Stimulated activated memory B cell treated with anti-CD40 and anti-IgM and Interleukin-4, amounts not matched to agents 10 μg/mL and 1 μg/mL and 100 μg/mL, for 72 hours (primary cell): ENCODE measurements at regions not wholly inside any gene's neighbourhood (a gene's known extent, or its start where the extent isn't known, plus 50 kb on each side); places are given as distances from the start of the nearest gene placed in this dataset.

ENCODE experiments used
- ATAC-seq: fragments of 150-1000 bp; cut with Tn5 transposase; 2 replicates; pipeline ENCODE4 v1.10.0; 2021
- H3K27ac Mint-ChIP-seq: one replicate; pipeline ENCODE4 v1.8.0; 2022; ENCODE audit warnings: mild to moderate bottlenecking, mixed read lengths
- H3K27me3 Mint-ChIP-seq: one replicate; pipeline ENCODE4 v1.8.0; 2022; ENCODE audit warnings: mixed read lengths
- H3K36me3 Mint-ChIP-seq: one replicate; pipeline ENCODE4 v1.8.0; 2022; ENCODE audit warnings: mixed read lengths
- H3K4me1 Mint-ChIP-seq: one replicate; pipeline ENCODE4 v1.8.0; 2022; ENCODE audit warnings: mixed read lengths
- H3K4me3 Mint-ChIP-seq: one replicate; pipeline ENCODE4 v1.8.0; 2022; ENCODE audit warnings: mild to moderate bottlenecking, moderate library complexity, mixed read lengths
- H3K9me3 Mint-ChIP-seq: one replicate; pipeline ENCODE4 v1.8.0; 2022; ENCODE audit warnings: mixed read lengths

DNA sequence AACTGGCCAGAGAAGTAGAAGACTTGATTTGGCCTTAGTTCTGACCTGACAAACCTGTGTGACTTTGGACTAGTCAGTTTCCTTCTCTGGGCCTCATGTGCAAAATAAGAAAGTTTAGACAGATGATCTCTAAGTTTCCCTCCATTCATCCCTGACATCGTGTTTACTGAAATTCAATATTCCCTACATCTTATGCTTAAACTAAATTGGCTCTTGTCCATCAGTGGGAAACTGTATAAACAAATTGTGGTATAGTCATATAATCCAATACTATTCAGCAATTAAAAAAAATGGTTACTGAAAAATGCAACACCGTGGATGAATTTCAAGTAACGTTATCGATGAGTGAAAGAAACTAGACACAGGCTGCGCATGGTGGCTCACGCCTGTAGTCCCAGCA lies 64.4 kb upstream of the HRH1 start:
- no peaks in the 10 kb centered on the region for H3K9me3 Mint-ChIP-seq
- no peak for ATAC-seq
- peaks cover 15% of the 10 kb centered on the region for H3K27me3 Mint-ChIP-seq
- no peak overlapping the region for H3K27ac Mint-ChIP-seq
- H3K36me3 Mint-ChIP-seq, result no peaks in the 10 kb centered on the region
- H3K4me3 Mint-ChIP-seq, result no peak overlapping the region
- no peaks in the 10 kb centered on the region for H3K4me1 Mint-ChIP-seq

- H3K4me3 Mint-ChIP-seq, result no peak overlapping the region
These were observed 63.7 kb upstream of the HRH1 start for GRCh38 chr3:11090551-11090950.

GRCh38 chr3:11091088-11091590 lies 63.2 kb upstream of the HRH1 start:
- H3K4me3 Mint-ChIP-seq, result no peak overlapping the region

More at GRCh38 chr3:11090551-11090950, 63.7 kb upstream of the HRH1 start:
- no peaks in the 10 kb centered on the region for H3K9me3 Mint-ChIP-seq
- no peaks in the 10 kb centered on the region for H3K36me3 Mint-ChIP-seq
- no peak overlapping the region for H3K27ac Mint-ChIP-seq
- H3K4me1 Mint-ChIP-seq, result no peaks in the 10 kb centered on the region
- peaks cover 9% of the 10 kb centered on the region for H3K27me3 Mint-ChIP-seq
- ATAC-seq, result no peak

DNA sequence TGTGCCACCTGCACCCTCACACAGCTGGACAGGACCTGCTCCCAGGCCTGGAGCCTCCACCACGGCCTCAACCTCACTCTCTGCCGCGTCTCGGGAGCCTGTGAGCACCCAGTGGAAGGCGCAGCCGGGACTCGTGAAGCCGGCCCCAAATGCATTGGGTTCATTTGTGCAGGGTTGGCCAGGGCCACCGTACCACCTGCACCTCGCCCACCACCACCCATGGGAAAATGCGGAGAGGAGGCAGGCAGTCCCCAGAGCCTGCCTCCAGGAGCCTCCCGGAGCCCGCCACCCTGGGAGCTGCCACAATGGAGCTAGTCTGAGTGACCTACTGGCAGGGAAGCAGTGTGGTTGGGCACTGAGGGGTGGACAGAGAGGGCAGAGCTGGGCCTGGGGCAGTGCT lies 62.5 kb upstream of the HRH1 start:
- no peaks in the 10 kb centered on the region for H3K36me3 Mint-ChIP-seq
- peaks cover 9% of the 10 kb centered on the region for H3K4me1 Mint-ChIP-seq
- ATAC-seq, result no peak
- no peak overlapping the region for H3K27ac Mint-ChIP-seq
- H3K4me3 Mint-ChIP-seq, result no peak overlapping the region
- no peaks in the 10 kb centered on the region for H3K9me3 Mint-ChIP-seq
- peaks cover 8% of the 10 kb centered on the region for H3K27me3 Mint-ChIP-seq

More at GRCh38 chr3:11091088-11091590, 63.2 kb upstream of the HRH1 start:
- H3K27ac Mint-ChIP-seq, result no peak overlapping the region
- H3K27me3 Mint-ChIP-seq, result peaks cover 4% of the 10 kb centered on the region
- no peaks in the 10 kb centered on the region for H3K36me3 Mint-ChIP-seq
- ATAC-seq, result no peak
- H3K4me1 Mint-ChIP-seq, result peaks cover 2% of the 10 kb centered on the region
- H3K9me3 Mint-ChIP-seq, result no peaks in the 10 kb centered on the region

DNA sequence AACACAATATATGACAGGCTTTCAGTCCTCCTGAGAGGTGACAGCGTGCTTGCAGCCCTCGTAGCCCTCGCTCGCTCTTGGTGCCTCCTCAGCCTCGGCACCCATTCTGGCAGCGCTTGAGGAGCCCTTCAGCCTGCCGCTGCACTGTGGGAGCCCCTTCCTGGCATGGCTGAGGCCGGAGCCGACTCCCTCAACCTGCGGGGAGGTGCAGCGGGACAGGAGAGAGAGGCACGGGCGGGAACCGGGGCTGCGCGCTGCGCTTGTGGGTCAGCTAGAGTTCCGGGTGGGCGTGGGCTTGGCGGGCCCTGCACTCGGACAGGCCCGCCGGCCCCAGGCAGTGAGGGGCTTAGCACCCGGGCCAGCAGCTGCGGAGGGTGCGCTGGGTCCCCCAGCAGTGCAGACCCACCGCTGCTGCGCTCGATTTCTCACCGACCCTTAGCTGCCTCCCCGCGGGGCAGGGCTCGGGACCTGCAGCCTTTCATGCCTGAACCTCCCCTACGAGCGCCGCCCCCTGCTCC lies 60.4 kb upstream of the HRH1 start:
- no peak overlapping the region for H3K27ac Mint-ChIP-seq

DNA sequence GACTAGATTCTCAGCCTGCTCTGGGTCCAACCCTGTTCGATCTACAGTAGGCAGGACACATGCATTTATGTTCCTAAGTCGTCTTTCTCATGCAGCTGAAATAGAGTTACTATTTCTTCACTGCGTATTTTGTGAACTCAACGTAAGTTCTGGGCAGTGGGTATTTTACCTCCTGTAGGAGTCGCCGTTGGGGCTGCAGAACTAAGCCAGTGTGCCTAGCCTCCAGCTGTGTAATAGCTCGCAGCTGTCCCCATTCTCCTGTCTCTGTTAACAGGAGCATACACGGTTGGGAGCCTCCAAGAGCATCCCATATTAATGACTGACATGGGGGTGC lies 58.4 kb upstream of the HRH1 start:
- Mint-ChIP-seq H3K27me3 (peaks cover 9% of the 10 kb centered on the region), H3K27ac (no peak overlapping the region), H3K36me3 (no peaks in the 10 kb centered on the region), H3K4me1 (peaks cover 11% of the 10 kb centered on the region), H3K9me3 (no peaks in the 10 kb centered on the region), H3K4me3 (no peak overlapping the region)
- no peak for ATAC-seq

More for the DNA sequence above, 60.4 kb upstream of the HRH1 start:
- Mint-ChIP-seq H3K36me3 (no peaks in the 10 kb centered on the region), H3K9me3 (no peaks in the 10 kb centered on the region), H3K4me3 (no peak overlapping the region), H3K27me3 (peaks cover 9% of the 10 kb centered on the region), H3K4me1 (peaks cover 11% of the 10 kb centered on the region)
- ATAC-seq, result no peak

DNA sequence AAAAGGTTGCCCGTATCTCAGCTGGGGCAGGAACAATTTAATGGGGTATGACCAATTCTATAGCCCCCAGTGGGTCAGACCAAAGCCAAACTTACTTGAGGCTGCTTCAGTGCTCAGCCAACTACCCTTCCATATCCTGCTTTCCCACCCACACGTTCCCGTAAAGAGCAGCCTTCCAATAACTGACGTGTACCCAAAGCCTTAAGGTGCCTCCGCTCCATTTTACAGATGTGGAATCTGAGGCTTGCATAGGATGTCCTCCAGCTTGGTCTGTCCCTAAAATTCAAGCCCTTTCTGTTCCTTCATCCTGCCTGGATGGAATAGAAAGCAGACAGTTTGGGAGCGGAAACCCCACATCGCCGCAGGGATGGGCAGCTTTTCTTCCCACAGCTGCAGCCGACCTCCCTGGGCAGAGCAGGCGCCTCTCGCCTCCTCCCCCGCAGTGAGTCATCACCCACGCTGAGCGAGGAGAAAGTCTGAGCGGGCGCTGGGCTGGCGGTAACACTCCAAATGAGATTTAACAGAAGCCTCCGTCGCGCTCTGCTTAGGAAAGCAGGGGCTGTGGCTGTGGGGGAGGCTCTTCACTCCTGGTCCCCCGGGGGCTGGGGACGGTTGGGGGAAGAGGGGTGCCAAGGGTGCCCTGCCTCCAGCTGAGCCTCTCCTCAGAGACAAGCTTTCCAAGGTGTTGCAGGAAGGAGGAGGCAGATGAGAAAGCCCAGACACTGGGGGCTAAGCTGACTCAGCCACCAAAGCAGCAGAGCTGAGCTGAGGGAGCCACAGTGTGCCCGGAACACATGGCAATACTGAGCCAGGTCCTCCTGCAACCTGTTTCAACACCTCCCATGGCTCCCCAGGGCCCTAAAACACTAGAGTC lies 57.8 kb upstream of the HRH1 start:
- no peaks in the 10 kb centered on the region for H3K36me3 Mint-ChIP-seq
- ATAC-seq, result peak; percentile 71
- H3K4me3 Mint-ChIP-seq, result peak overlapping the region; percentile 2
- peaks cover 11% of the 10 kb centered on the region for H3K4me1 Mint-ChIP-seq
- peaks cover 9% of the 10 kb centered on the region for H3K27me3 Mint-ChIP-seq
- H3K9me3 Mint-ChIP-seq, result no peaks in the 10 kb centered on the region
- no peak overlapping the region for H3K27ac Mint-ChIP-seq

GRCh38 chr3:11099306-11099705 lies 55.0 kb upstream of the HRH1 start:
- no peak for ATAC-seq
- Mint-ChIP-seq H3K4me3 (no peak overlapping the region), H3K4me1 (peaks cover 11% of the 10 kb centered on the region), H3K27me3 (peaks cover 12% of the 10 kb centered on the region), H3K36me3 (no peaks in the 10 kb centered on the region), H3K9me3 (peaks cover 8% of the 10 kb centered on the region), H3K27ac (no peak overlapping the region)
